GM10248 (cell line): ENCODE measurements at regions not wholly inside any gene's neighbourhood (a gene's known extent, or its start where the extent isn't known, plus 50 kb on each side); places are given as distances from the start of the nearest gene placed in this dataset.
A peak's percentile ranks its signal among the peaks of the same experiment; 100 is the strongest.

Experiments
- CTCF ChIA-PET: fragments of 300-600 bp; sonication (Branson Sonifier 250); formaldehyde crosslinking; extraction: SDS; loops from one replicate; lab custom pipeline; 2021; ENCODE audit warnings: antibody characterized with exemption; lab: Yijun Ruan, JAX
- POLR2A ChIA-PET: fragments of 350-650 bp; sonication (Branson Sonifier 250); formaldehyde crosslinking; extraction: SDS; loops from one replicate; lab custom pipeline; 2020; ENCODE audit warnings: antibody characterized with exemption; lab: Yijun Ruan, JAX
- DNase-seq: peaks from one replicate; pipeline ENCODE4 v3.0.0; 2012; ENCODE audit errors: extremely low spot score
- TF ChIP-seq, protein P1 (sequence below): IDR thresholded peaks from 2 replicates; pipeline ENCODE4 v1.5.1; 2012; ENCODE audit warnings: mild to moderate bottlenecking, low read depth; ENCODE audit errors: extremely low read depth, missing control alignments, control extremely low read depth

GRCh38 chr6:15970517-15970916, 158.4 kb upstream of the MYLIP start:
- ChIA-PET POLR2A (interaction anchor here (0.5 kb wide), 1 partner anchor 19 kb away, joined by 3 read pairs; no protein-coding TSS in a partner anchor), CTCF (interaction anchor here (1.9 to 2.6 kb wide), 2 partner anchors 8 to 18 kb away, joined by 4 to 7 read pairs; no protein-coding TSS in a partner anchor)
- TF ChIP-seq, protein P1, sequence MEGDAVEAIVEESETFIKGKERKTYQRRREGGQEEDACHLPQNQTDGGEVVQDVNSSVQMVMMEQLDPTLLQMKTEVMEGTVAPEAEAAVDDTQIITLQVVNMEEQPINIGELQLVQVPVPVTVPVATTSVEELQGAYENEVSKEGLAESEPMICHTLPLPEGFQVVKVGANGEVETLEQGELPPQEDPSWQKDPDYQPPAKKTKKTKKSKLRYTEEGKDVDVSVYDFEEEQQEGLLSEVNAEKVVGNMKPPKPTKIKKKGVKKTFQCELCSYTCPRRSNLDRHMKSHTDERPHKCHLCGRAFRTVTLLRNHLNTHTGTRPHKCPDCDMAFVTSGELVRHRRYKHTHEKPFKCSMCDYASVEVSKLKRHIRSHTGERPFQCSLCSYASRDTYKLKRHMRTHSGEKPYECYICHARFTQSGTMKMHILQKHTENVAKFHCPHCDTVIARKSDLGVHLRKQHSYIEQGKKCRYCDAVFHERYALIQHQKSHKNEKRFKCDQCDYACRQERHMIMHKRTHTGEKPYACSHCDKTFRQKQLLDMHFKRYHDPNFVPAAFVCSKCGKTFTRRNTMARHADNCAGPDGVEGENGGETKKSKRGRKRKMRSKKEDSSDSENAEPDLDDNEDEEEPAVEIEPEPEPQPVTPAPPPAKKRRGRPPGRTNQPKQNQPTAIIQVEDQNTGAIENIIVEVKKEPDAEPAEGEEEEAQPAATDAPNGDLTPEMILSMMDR: no peak
- no peak for DNase-seq

- TF ChIP-seq, protein P1: no peak
- ChIA-PET CTCF (interaction anchor here (1.9 to 2.6 kb wide), 2 partner anchors 10 to 19 kb away, joined by 4 to 7 read pairs; no protein-coding TSS in a partner anchor), POLR2A (no interaction called here)
- DNase-seq: no peak
These were observed 159.6 kb upstream of the MYLIP start for GRCh38 chr6:15969236-15969778.

- CTCF ChIA-PET: interaction anchor here (2.6 kb wide), 1 partner anchor 10 kb away, joined by 7 read pairs; no protein-coding TSS in a partner anchor
- no peak for DNase-seq
- POLR2A ChIA-PET: no interaction called here
- TF ChIP-seq, protein P1: no peak
These were observed 160.4 kb upstream of the MYLIP start for GRCh38 chr6:15968519-15968918.

DNA sequence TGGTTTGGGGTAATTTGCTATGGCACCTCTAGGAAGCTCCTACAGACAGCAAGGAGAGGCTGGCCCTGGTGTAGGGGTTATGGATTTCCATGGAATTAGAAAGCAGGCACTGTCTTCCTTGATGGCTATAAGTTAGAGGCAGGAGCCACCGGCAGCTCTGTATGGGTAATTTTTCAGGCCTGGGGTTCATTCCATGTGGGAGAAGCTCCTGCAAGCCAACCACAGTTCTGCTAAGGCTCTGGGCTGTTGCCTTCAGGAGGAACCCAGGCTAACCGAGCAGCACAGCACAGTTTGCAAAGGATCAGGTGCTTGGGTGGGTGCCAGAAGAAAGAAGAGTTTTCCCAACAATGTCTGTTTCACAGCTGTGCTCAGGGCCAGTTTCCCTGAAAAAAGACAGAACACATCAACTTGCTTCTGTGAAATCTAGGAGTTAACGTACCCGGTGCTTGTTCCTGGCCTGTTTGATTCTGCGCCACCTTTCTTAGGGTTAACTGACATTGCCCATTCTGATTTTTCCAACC, 162.8 kb upstream of the MYLIP start:
- ChIA-PET POLR2A (no interaction called here), CTCF (interaction anchor here (1.0 to 2.1 kb wide), 5 partner anchors 11 to 163 kb away, joined by 3 to 5 read pairs (median 3); partner anchors contain the start of gene MYLIP)
- TF ChIP-seq, protein P1: no peak
- no peak for DNase-seq

GRCh38 chr6:15962449-15962764, 166.5 kb upstream of the MYLIP start:
- TF ChIP-seq, protein P1: no peak
- ChIA-PET POLR2A (no interaction called here), CTCF (no interaction called here)
- DNase-seq: peak; percentile 22

GRCh38 chr6:15961635-15962448, 167.0 kb upstream of the MYLIP start:
- POLR2A ChIA-PET: no interaction called here
- CTCF ChIA-PET: interaction anchor here (1.5 kb wide), 1 partner anchor 9 kb away, joined by 3 read pairs; no protein-coding TSS in a partner anchor
- TF ChIP-seq, protein P1: no peak
- no peak for DNase-seq
